ENCODE measurements at regions not wholly inside any gene's neighbourhood (a gene's known extent, or its start where the extent isn't known, plus 50 kb on each side); places are given as distances from the start of the nearest gene placed in this dataset.
A peak's percentile ranks its signal among the peaks of the same experiment; 100 is the strongest.

- ChIA-PET POLR2A (no interaction called here), CTCF (no interaction called here)
- TF ChIP-seq CTCF (IDR thresholded peaks at IDR 0.05) (no peak), SIN3A (IDR thresholded peaks at IDR 0.05; ENCODE audit: borderline replicate concordance, insufficient read depth, low read depth, low read length) (no peak), REST (IDR thresholded peaks at IDR 0.05; ENCODE audit: insufficient read depth in 1 of 2, low read depth in 2 of 2, low read length in 1 of 2) (no peak), TCF7L2 (IDR thresholded peaks at IDR 0.05; ENCODE audit: low read depth, low read length) (no peak), POLR2AphosphoS5 (IDR thresholded peaks at IDR 0.05; ENCODE audit: low read depth, low read length) (no peak)
- in situ Hi-C loops (cut with HindIII; ENCODE audit: low pct_unique_long_range_greater_than_20kb, low sequenced_read_pairs) (no loop called here), intact Hi-C loops (cut with micrococcal nuclease; ENCODE audit: unreplicated experiment) (no loop called here)
- no peaks in the 10 kb centered on the region for H3K27me3 ChIP-seq (ENCODE audit: control insufficient read depth, insufficient read depth, low read length)
- no peak for ATAC-seq
- BruUV-seq (replicated peaks): no TSS peak
- H3K4me3 ChIP-seq (ENCODE audit: low read depth in 2 of 2, low read length in 2 of 2): no peak overlapping the region
- H3K27ac ChIP-seq (ENCODE audit: low read length): no peak overlapping the region
- no peaks in the 10 kb centered on the region for H3K9me3 ChIP-seq (ENCODE audit: control insufficient read depth, insufficient read depth, low read depth, low read length)
- no peaks in the 10 kb centered on the region for H3K4me1 ChIP-seq (ENCODE audit: control insufficient read depth, insufficient read depth, low read length)
- H3K36me3 ChIP-seq (ENCODE audit: control insufficient read depth, insufficient read depth, low read length): no peaks in the 10 kb centered on the region
- DNase-seq (ENCODE audit: low read depth, low spot score): no peak
Measured at GRCh38 chr4:58252656-58253055, 1142.5 kb upstream of the IGFBP7 start.

GRCh38 chr4:58247792-58248191 is 1137.6 kb upstream of the IGFBP7 start:
- no peaks in the 10 kb centered on the region for H3K27me3 ChIP-seq (ENCODE audit: control insufficient read depth, insufficient read depth, low read length)
- in situ Hi-C loops (cut with HindIII; ENCODE audit: low pct_unique_long_range_greater_than_20kb, low sequenced_read_pairs) (no loop called here), intact Hi-C loops (cut with micrococcal nuclease; ENCODE audit: unreplicated experiment) (no loop called here)
- no peaks in the 10 kb centered on the region for H3K36me3 ChIP-seq (ENCODE audit: control insufficient read depth, insufficient read depth, low read length)
- no TSS peak for BruUV-seq (replicated peaks)
- ChIA-PET POLR2A (no interaction called here), CTCF (no interaction called here)
- ATAC-seq: no peak
- no peak for DNase-seq (ENCODE audit: low read depth, low spot score)
- TF ChIP-seq SIN3A (IDR thresholded peaks at IDR 0.05; ENCODE audit: borderline replicate concordance, insufficient read depth, low read depth, low read length) (no peak), CTCF (IDR thresholded peaks at IDR 0.05) (peak; percentile 19; the same call in 1 of the 2 replicates)
- H3K4me3 ChIP-seq (ENCODE audit: low read depth in 2 of 2, low read length in 2 of 2): no peak overlapping the region
- no peaks in the 10 kb centered on the region for H3K4me1 ChIP-seq (ENCODE audit: control insufficient read depth, insufficient read depth, low read length)
- H3K9me3 ChIP-seq (ENCODE audit: control insufficient read depth, insufficient read depth, low read depth, low read length): no peaks in the 10 kb centered on the region
- H3K27ac ChIP-seq (ENCODE audit: low read length): no peak overlapping the region

GRCh38 chr4:58225460-58225859 is 1115.3 kb upstream of the IGFBP7 start:
- no peak for ATAC-seq
- POLR2A ChIA-PET: no interaction called here
- intact Hi-C loops (cut with micrococcal nuclease; ENCODE audit: unreplicated experiment) (no loop called here), in situ Hi-C loops (cut with HindIII; ENCODE audit: low pct_unique_long_range_greater_than_20kb, low sequenced_read_pairs) (no loop called here)
- Histone ChIP-seq H3K9me3 (ENCODE audit: control insufficient read depth, insufficient read depth, low read depth, low read length) (no peaks in the 10 kb centered on the region), H3K4me3 (ENCODE audit: low read depth in 2 of 2, low read length in 2 of 2) (no peak overlapping the region), H3K4me1 (ENCODE audit: control insufficient read depth, insufficient read depth, low read length) (no peaks in the 10 kb centered on the region), H3K27me3 (ENCODE audit: control insufficient read depth, insufficient read depth, low read length) (no peaks in the 10 kb centered on the region), H3K36me3 (ENCODE audit: control insufficient read depth, insufficient read depth, low read length) (no peaks in the 10 kb centered on the region), H3K27ac (ENCODE audit: low read length) (no peak overlapping the region)
- DNase-seq (ENCODE audit: low read depth, low spot score): no peak
- CTCF ChIA-PET: interaction anchor here (0.6 kb wide), 1 partner anchor 1061 kb away, joined by 4 read pairs; no protein-coding TSS in a partner anchor
- no peak for TF ChIP-seq POLR2AphosphoS5 (IDR thresholded peaks at IDR 0.05; ENCODE audit: low read depth, low read length)
- TF ChIP-seq REST (IDR thresholded peaks at IDR 0.05; ENCODE audit: insufficient read depth in 1 of 2, low read depth in 2 of 2, low read length in 1 of 2): no peak
- no peak for TF ChIP-seq TCF7L2 (IDR thresholded peaks at IDR 0.05; ENCODE audit: low read depth, low read length)
- TF ChIP-seq CTCF (IDR thresholded peaks at IDR 0.05): no peak
- no peak for TF ChIP-seq SIN3A (IDR thresholded peaks at IDR 0.05; ENCODE audit: borderline replicate concordance, insufficient read depth, low read depth, low read length)
- no TSS peak for BruUV-seq (replicated peaks)
